BE2C (cell line): ENCODE measurements at regions not wholly inside any gene's neighbourhood (a gene's known extent, or its start where the extent isn't known, plus 50 kb on each side); places are given as distances from the start of the nearest gene placed in this dataset.
"Not testable (repeated sequence)": the region's sequence is repeated elsewhere in the genome, so short reads cannot be mapped to it uniquely, and the experiment has no call there.

ENCODE experiments used
- DNase-seq: peaks from one replicate; pipeline ENCODE4 v3.0.0-alpha.2; 2020
- H3K27me3 ChIP-seq: fragments of 250-450 bp; sonication (Bioruptor Pico); 2 replicates; pipeline ENCODE4 v1.5.1; 2020; ENCODE audit warnings: mild to moderate bottlenecking
- H3K36me3 ChIP-seq: fragments of 250-450 bp; sonication (Bioruptor Pico); 2 replicates; pipeline ENCODE4 v1.5.1; 2020; ENCODE audit warnings: mild to moderate bottlenecking
- H3K4me1 ChIP-seq: fragments of 250-450 bp; sonication (Bioruptor Pico); 2 replicates; pipeline ENCODE4 v1.5.1; 2020
- H3K4me3 ChIP-seq: 2 replicates; pipeline ENCODE4 v1.5.1; 2011; ENCODE audit warnings: low read depth, low read length
- H3K9me3 ChIP-seq: fragments of 250-450 bp; sonication (Bioruptor Pico); 2 replicates; pipeline ENCODE4 v1.5.1; 2020
- CTCF ChIP-seq: IDR thresholded peaks from 2 replicates; pipeline ENCODE4 v1.5.1; 2012; ENCODE audit warnings: mild to moderate bottlenecking, low read depth, low read length

GRCh38 chr12:83245156-83245555, 558.5 kb downstream of the TMTC2 start:
- Histone ChIP-seq H3K9me3 (no peaks in the 10 kb centered on the region), H3K4me3 (no peak overlapping the region), H3K4me1 (no peaks in the 10 kb centered on the region), H3K36me3 (no peaks in the 10 kb centered on the region), H3K27me3 (no peaks in the 10 kb centered on the region)
- no peak for DNase-seq
- no peak for TF ChIP-seq CTCF

- DNase-seq, result no peak
- Histone ChIP-seq H3K4me1 (no peaks in the 10 kb centered on the region), H3K27me3 (no peaks in the 10 kb centered on the region), H3K36me3 (no peaks in the 10 kb centered on the region), H3K9me3 (no peaks in the 10 kb centered on the region), H3K4me3 (no peak overlapping the region)
- no peak for TF ChIP-seq CTCF
Measured at GRCh38 chr12:83244001-83244400, 557.3 kb downstream of the TMTC2 start.

- H3K27me3 ChIP-seq, H3K36me3 ChIP-seq, DNase-seq, H3K4me1 ChIP-seq, H3K4me3 ChIP-seq, H3K9me3 ChIP-seq: not testable (repeated sequence)
Measured at GRCh38 chr12:83233987-83234386, 547.3 kb downstream of the TMTC2 start.

GRCh38 chr12:83226960-83227359, 540.3 kb downstream of the TMTC2 start:
- H3K4me1 ChIP-seq, H3K27me3 ChIP-seq, DNase-seq, H3K4me3 ChIP-seq, H3K9me3 ChIP-seq, H3K36me3 ChIP-seq: not testable (repeated sequence)

DNA sequence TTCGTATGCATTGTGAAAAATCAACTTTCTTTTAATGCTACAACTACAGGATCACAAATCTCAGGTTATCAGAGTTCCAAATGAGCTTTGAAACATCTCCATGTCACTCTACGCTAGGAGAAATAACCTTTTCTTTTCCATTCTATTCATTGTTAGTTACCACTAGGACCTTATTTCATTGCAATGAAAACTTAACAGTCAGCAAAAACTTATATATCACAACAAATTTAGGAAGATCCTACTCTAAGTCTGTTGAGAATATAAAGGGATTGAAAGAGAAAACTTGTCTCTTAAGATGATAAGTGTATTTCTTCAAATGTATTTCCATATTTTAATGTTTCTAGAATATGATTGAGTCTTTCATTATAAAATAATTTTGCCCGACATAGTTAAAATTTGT, 539.1 kb downstream of the TMTC2 start:
- H3K27me3 ChIP-seq, result no peaks in the 10 kb centered on the region
- H3K9me3 ChIP-seq, result peaks cover 3% of the 10 kb centered on the region; the same call in 1 of the 2 replicates
- H3K36me3 ChIP-seq, result no peaks in the 10 kb centered on the region
- TF ChIP-seq CTCF, result no peak
- no peak overlapping the region for H3K4me3 ChIP-seq
- no peak for DNase-seq
- H3K4me1 ChIP-seq, result no peaks in the 10 kb centered on the region

DNA sequence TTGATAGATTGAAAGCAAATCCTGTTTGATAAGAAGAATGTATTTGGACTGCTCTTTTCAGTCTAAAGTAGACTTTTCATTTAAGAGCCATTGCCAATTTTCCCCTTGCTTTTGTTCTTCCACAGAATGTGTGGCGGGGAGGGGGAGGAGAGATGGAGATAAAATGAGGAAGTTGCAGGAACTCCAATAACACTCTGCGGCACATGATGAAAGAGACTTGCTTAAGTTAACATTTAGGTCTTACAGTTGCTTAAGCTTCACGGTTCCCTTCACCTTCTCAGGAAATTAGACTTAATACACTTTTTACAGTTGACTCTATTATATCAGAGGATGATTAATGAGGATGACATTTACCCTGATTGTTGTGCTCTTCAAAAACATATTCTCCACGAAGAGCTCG, 537.3 kb downstream of the TMTC2 start:
- Histone ChIP-seq H3K27me3 (no peaks in the 10 kb centered on the region), H3K4me1 (no peaks in the 10 kb centered on the region), H3K9me3 (peaks cover 3% of the 10 kb centered on the region; the same call in 1 of the 2 replicates), H3K36me3 (no peaks in the 10 kb centered on the region), H3K4me3 (no peak overlapping the region)
- no peak for TF ChIP-seq CTCF
- no peak for DNase-seq

DNA sequence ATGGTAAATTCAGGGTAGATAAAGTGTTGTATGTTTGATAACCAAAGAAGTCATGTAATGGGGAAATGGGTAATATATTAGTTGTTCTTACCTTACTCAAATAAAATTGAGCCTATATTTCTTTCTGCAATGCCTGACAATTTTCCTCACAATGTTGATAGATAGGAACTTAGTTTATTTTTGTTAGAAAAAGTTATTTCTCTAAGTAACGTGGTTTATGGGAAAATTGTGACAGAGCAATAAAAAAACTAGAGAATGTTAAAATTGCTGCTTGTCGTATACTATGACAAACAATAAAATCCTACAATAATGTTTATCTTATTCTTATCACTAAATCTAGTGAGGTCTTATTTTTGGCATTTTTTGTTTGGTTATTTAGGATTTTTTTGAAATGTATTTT, 534.1 kb downstream of the TMTC2 start:
- no peaks in the 10 kb centered on the region for H3K4me1 ChIP-seq
- H3K4me3 ChIP-seq, result no peak overlapping the region
- TF ChIP-seq CTCF, result no peak
- DNase-seq, result no peak
- no peaks in the 10 kb centered on the region for H3K27me3 ChIP-seq
- no peaks in the 10 kb centered on the region for H3K36me3 ChIP-seq
- no peaks in the 10 kb centered on the region for H3K9me3 ChIP-seq
